Prostate gland (tissue), 2 donors: ENCODE measurements at regions not wholly inside any gene's neighbourhood (a gene's known extent, or its start where the extent isn't known, plus 50 kb on each side); places are given as distances from the start of the nearest gene placed in this dataset.

Source experiments
- CTCF ChIP-seq, 4 experiments: fragments of 200-600 bp in 2 of 4; fragments of 450-650 bp in 2 of 4; sonication (generic) in 2 of 4; IDR thresholded peaks; 1 replicate in 3 of 4; 2 replicates in 1 of 4; pipeline ENCODE4 v1.5.1; 2016 to 2019; ENCODE audit warnings: antibody characterized with exemption in 4 of 4, mild to moderate bottlenecking in 2 of 4, moderate library complexity in 2 of 4
- POLR2A ChIP-seq: fragments of 450-650 bp; IDR thresholded peaks from one replicate; pipeline ENCODE4 v1.6.1; 2016; ENCODE audit warnings: antibody characterized with exemption, mild to moderate bottlenecking

- no peak for TF ChIP-seq CTCF (IDR thresholded peaks at IDR 0.05)
- no peak for TF ChIP-seq POLR2A
Observed at GRCh38 chr1:3978196-3978989, 78.3 kb upstream of the C1orf174 start.
